ENCODE measurements at regions not wholly inside any gene's neighbourhood (a gene's known extent, or its start where the extent isn't known, plus 50 kb on each side); places are given as distances from the start of the nearest gene placed in this dataset.

DNA sequence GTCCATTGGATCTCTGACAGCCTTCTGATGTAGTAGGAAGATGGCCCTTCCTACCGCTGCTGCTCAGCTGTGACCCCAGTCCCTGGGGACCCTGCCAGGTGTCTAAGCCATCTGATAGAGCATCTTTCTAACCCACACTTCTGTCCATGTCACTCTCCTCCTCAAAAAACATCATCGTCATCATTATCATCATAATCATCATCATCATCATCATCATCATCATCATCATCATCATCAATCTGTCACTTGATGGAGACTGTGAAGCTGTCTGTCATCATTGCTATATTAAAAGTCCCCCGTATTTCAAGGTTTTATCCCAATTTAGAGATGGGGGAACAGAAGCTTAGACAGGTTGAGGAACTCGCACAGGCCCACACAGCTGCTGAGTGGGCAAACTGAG lies 75.1 kb upstream of the SLC6A11 start:
- H3K9me3 ChIP-seq (ENCODE audit: control insufficient read depth, insufficient read depth, low read depth, low read length), result no peaks in the 10 kb centered on the region
- in situ Hi-C loops (cut with HindIII; ENCODE audit: low pct_unique_long_range_greater_than_20kb, low sequenced_read_pairs) (no loop called here), intact Hi-C loops (cut with micrococcal nuclease; ENCODE audit: unreplicated experiment) (no loop called here)
- no peak overlapping the region for H3K27ac ChIP-seq (ENCODE audit: low read length)
- no peak overlapping the region for H3K4me3 ChIP-seq (ENCODE audit: low read depth in 2 of 2, low read length in 2 of 2)
- CTCF ChIA-PET, result no interaction called here
- no peaks in the 10 kb centered on the region for H3K4me1 ChIP-seq (ENCODE audit: control insufficient read depth, insufficient read depth, low read length)
- H3K36me3 ChIP-seq (ENCODE audit: control insufficient read depth, insufficient read depth, low read length), result no peaks in the 10 kb centered on the region
- BruUV-seq (replicated peaks), result no TSS peak
- no peak for TF ChIP-seq POLR2AphosphoS5 (IDR thresholded peaks at IDR 0.05; ENCODE audit: low read depth, low read length)
- TF ChIP-seq, protein P1, sequence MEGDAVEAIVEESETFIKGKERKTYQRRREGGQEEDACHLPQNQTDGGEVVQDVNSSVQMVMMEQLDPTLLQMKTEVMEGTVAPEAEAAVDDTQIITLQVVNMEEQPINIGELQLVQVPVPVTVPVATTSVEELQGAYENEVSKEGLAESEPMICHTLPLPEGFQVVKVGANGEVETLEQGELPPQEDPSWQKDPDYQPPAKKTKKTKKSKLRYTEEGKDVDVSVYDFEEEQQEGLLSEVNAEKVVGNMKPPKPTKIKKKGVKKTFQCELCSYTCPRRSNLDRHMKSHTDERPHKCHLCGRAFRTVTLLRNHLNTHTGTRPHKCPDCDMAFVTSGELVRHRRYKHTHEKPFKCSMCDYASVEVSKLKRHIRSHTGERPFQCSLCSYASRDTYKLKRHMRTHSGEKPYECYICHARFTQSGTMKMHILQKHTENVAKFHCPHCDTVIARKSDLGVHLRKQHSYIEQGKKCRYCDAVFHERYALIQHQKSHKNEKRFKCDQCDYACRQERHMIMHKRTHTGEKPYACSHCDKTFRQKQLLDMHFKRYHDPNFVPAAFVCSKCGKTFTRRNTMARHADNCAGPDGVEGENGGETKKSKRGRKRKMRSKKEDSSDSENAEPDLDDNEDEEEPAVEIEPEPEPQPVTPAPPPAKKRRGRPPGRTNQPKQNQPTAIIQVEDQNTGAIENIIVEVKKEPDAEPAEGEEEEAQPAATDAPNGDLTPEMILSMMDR (IDR thresholded peaks at IDR 0.05), result no peak
- no peak for TF ChIP-seq TCF7L2 (IDR thresholded peaks at IDR 0.05; ENCODE audit: low read depth, low read length)
- TF ChIP-seq, protein P2, sequence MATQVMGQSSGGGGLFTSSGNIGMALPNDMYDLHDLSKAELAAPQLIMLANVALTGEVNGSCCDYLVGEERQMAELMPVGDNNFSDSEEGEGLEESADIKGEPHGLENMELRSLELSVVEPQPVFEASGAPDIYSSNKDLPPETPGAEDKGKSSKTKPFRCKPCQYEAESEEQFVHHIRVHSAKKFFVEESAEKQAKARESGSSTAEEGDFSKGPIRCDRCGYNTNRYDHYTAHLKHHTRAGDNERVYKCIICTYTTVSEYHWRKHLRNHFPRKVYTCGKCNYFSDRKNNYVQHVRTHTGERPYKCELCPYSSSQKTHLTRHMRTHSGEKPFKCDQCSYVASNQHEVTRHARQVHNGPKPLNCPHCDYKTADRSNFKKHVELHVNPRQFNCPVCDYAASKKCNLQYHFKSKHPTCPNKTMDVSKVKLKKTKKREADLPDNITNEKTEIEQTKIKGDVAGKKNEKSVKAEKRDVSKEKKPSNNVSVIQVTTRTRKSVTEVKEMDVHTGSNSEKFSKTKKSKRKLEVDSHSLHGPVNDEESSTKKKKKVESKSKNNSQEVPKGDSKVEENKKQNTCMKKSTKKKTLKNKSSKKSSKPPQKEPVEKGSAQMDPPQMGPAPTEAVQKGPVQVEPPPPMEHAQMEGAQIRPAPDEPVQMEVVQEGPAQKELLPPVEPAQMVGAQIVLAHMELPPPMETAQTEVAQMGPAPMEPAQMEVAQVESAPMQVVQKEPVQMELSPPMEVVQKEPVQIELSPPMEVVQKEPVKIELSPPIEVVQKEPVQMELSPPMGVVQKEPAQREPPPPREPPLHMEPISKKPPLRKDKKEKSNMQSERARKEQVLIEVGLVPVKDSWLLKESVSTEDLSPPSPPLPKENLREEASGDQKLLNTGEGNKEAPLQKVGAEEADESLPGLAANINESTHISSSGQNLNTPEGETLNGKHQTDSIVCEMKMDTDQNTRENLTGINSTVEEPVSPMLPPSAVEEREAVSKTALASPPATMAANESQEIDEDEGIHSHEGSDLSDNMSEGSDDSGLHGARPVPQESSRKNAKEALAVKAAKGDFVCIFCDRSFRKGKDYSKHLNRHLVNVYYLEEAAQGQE (IDR thresholded peaks at IDR 0.05; ENCODE audit: insufficient read depth in 1 of 2, low read depth in 2 of 2, low read length in 1 of 2), result no peak
- TF ChIP-seq SIN3A (IDR thresholded peaks at IDR 0.05; ENCODE audit: borderline replicate concordance, insufficient read depth, low read depth, low read length), result no peak
- DNase-seq (ENCODE audit: low read depth, low spot score) (no peak), ATAC-seq (no peak)
- peaks cover 6% of the 10 kb centered on the region for H3K27me3 ChIP-seq (ENCODE audit: control insufficient read depth, insufficient read depth, low read length)
- POLR2A ChIA-PET, result no interaction called here

DNA sequence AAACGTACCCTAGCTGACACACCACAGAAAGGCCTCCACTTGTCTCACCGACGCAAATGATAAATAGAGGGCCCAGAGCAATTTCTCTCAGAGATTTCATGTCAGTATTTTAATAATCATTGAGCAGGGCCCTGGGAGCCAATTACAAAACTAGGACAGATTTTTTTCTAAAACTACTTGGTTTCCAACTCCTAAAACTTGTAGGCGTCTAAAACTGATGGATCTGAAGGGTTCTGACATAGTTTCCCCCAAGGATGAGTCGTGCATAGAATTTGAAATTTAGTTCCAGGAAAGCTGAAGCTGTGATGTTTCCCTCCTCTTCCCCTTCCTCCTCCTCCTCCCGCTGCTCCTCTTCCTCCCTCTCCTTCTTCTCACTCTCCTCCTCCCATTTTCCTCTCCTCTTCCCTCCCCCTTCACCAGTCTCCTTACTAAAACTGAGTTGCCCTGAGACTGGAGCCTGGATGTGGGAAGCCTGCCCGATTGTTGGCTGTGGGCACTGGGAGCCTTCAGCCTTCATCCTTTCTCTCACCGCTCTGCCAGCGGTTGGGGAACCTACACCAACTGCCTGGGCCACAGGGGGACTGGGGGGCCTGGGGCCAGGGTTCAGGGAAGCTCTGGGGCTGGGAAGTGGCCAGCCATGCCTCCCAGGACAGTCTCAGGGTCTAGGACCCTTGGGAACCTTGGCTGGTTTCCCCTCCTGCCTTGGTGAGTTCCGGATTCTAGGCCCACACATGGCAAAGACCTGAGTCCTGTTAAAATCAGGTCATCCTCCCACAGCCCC lies 73.9 kb upstream of the SLC6A11 start:
- BruUV-seq (replicated peaks), result no TSS peak
- Histone ChIP-seq H3K36me3 (ENCODE audit: control insufficient read depth, insufficient read depth, low read length) (no peaks in the 10 kb centered on the region), H3K27me3 (ENCODE audit: control insufficient read depth, insufficient read depth, low read length) (peaks cover 6% of the 10 kb centered on the region), H3K27ac (ENCODE audit: low read length) (no peak overlapping the region), H3K4me1 (ENCODE audit: control insufficient read depth, insufficient read depth, low read length) (no peaks in the 10 kb centered on the region), H3K4me3 (ENCODE audit: low read depth in 2 of 2, low read length in 2 of 2) (no peak overlapping the region), H3K9me3 (ENCODE audit: control insufficient read depth, insufficient read depth, low read depth, low read length) (no peaks in the 10 kb centered on the region)
- POLR2A ChIA-PET, result no interaction called here
- CTCF ChIA-PET, result no interaction called here
- no peak for DNase-seq (ENCODE audit: low read depth, low spot score)
- no peak for TF ChIP-seq POLR2AphosphoS5 (IDR thresholded peaks at IDR 0.05; ENCODE audit: low read depth, low read length)
- no peak for TF ChIP-seq SIN3A (IDR thresholded peaks at IDR 0.05; ENCODE audit: borderline replicate concordance, insufficient read depth, low read depth, low read length)
- TF ChIP-seq, protein P2 (IDR thresholded peaks at IDR 0.05; ENCODE audit: insufficient read depth in 1 of 2, low read depth in 2 of 2, low read length in 1 of 2), result no peak
- intact Hi-C loops (cut with micrococcal nuclease; ENCODE audit: unreplicated experiment), result no loop called here
- ATAC-seq, result no peak
- in situ Hi-C loops (cut with HindIII; ENCODE audit: low pct_unique_long_range_greater_than_20kb, low sequenced_read_pairs), result no loop called here
